ENCODE measurements at regions not wholly inside any gene's neighbourhood (a gene's known extent, or its start where the extent isn't known, plus 50 kb on each side); places are given as distances from the start of the nearest gene placed in this dataset.

DNA sequence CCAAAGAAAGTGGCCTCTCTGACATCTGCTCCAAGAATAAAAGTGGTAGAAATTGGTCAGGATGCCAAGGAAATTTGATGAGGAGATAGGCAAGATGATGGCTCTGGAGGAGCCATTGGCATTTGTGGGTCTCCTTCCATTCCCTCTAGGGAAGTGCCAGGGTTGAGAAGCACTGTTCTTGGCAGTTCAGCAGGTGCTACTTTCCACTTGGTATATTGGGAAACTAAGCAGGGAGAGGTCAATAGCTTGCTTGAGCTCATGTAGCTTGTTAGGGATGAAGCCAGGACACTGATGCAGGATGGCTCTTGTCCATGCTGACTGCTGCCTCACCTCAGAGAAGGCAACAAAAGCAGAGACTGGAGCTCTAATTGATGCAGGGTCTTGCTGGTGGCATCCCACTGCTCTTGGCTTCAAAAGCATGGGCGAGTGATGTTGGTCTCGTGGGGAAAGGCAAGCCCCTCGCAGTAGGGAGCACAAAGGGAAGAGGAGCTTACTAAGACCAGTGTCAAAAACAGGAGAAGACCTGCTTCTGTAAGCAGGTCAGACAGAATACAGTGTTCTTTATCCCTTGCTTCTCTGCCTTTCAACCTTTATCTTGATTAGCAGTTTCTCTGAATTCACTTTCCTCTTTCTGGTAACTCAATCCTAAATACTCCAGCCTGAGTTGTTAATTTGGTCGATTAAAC, 73.1 kb upstream of the RIPOR2 start:
- TF ChIP-seq CTCF (IDR thresholded peaks at IDR 0.05; ENCODE audit: control extremely low read depth in 1 of 3, insufficient read depth in 1 of 3, low read depth in 1 of 3, low read length in 3 of 3) (no peak), NRF1 (IDR thresholded peaks at IDR 0.05; ENCODE audit: low read depth, low read length) (no peak), BCL11A (IDR thresholded peaks at IDR 0.05; ENCODE audit: low read depth in 2 of 2, low read length in 2 of 2) (no peak), CEBPB (IDR thresholded peaks at IDR 0.05; ENCODE audit: low read depth, low read length) (no peak), ZNF274 (IDR thresholded peaks at IDR 0.05; ENCODE audit: borderline replicate concordance, extremely low read depth, low read length) (no peak), KDM5A (IDR thresholded peaks at IDR 0.05; ENCODE audit: low read length) (no peak), CHD1 (IDR thresholded peaks at IDR 0.05; ENCODE audit: low read depth, low read length) (no peak), POLR2A (IDR thresholded peaks at IDR 0.05; ENCODE audit: control extremely low read depth in 1 of 2, low read depth in 2 of 2, low read length in 2 of 2) (no peak), POLR2AphosphoS5 (IDR thresholded peaks at IDR 0.05; ENCODE audit: low read depth, low read length) (no peak), HDAC2 (IDR thresholded peaks at IDR 0.05; ENCODE audit: borderline replicate concordance in 1 of 2, low read depth in 2 of 2, low read length in 2 of 2) (no peak), JUN (IDR thresholded peaks at IDR 0.05; ENCODE audit: low read depth, low read length) (no peak), JUND (IDR thresholded peaks at IDR 0.05; ENCODE audit: low read length) (no peak), TAF7 (optimal IDR thresholded peaks at IDR 0.05; ENCODE audit: borderline replicate concordance, low read depth, low read length) (no peak)
- TF ChIP-seq, protein P1, sequence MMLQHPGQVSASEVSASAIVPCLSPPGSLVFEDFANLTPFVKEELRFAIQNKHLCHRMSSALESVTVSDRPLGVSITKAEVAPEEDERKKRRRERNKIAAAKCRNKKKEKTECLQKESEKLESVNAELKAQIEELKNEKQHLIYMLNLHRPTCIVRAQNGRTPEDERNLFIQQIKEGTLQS (IDR thresholded peaks at IDR 0.05; ENCODE audit: insufficient read depth, low read depth, low read length) = no peak

Data from H1 (cell line).